GM12874 (cell line): ENCODE measurements at regions not wholly inside any gene's neighbourhood (a gene's known extent, or its start where the extent isn't known, plus 50 kb on each side); places are given as distances from the start of the nearest gene placed in this dataset.

ENCODE experiments used
- TF ChIP-seq, protein P1 (sequence below): IDR thresholded peaks from 2 replicates; pipeline ENCODE4 v1.5.1; 2011; ENCODE audit warnings: low read depth, mild to moderate bottlenecking, control low read depth, low read length, moderate library complexity; ENCODE audit not compliant: insufficient read depth

DNA sequence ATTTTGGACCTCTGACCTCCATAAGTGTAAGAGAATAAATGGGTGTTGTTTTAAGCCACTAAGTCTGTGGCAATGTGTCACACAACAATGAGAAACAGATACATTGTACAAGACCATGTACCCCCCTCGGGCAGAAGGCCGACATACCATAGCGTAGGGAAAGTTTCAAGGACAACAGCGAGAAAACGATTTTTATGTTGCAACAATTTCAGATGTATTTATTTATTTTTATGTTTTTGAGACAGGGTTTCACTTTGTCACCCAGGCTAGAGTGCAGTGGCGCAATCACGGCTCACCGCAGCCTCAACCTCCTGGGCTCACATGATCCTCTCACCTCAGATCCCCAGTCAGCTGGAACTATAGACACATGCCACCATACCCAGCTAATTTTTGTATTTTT, 136.4 kb upstream of the NCOR2 start:
- TF ChIP-seq, protein P1, sequence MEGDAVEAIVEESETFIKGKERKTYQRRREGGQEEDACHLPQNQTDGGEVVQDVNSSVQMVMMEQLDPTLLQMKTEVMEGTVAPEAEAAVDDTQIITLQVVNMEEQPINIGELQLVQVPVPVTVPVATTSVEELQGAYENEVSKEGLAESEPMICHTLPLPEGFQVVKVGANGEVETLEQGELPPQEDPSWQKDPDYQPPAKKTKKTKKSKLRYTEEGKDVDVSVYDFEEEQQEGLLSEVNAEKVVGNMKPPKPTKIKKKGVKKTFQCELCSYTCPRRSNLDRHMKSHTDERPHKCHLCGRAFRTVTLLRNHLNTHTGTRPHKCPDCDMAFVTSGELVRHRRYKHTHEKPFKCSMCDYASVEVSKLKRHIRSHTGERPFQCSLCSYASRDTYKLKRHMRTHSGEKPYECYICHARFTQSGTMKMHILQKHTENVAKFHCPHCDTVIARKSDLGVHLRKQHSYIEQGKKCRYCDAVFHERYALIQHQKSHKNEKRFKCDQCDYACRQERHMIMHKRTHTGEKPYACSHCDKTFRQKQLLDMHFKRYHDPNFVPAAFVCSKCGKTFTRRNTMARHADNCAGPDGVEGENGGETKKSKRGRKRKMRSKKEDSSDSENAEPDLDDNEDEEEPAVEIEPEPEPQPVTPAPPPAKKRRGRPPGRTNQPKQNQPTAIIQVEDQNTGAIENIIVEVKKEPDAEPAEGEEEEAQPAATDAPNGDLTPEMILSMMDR, result no peak

DNA sequence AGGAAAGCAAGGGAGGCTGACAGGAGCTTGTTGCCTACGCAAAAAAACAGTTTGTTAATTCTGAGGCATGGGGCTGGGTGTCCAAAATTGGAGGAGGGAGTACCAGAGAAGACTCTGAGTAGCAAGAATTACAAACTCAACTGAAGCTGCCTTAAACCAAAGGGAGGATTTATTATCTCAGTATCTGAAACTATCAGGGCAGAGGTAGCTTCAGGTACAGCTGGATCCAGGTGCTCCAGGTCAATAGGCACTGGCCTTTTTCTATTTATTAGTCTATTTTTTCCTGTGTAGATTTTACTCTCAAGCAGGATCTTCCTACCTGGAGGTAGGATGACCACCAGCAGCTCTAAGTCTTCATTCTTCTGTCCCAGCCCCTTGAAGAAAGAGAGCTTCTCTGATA, 135.3 kb upstream of the NCOR2 start:
- TF ChIP-seq, protein P1, result no peak

DNA sequence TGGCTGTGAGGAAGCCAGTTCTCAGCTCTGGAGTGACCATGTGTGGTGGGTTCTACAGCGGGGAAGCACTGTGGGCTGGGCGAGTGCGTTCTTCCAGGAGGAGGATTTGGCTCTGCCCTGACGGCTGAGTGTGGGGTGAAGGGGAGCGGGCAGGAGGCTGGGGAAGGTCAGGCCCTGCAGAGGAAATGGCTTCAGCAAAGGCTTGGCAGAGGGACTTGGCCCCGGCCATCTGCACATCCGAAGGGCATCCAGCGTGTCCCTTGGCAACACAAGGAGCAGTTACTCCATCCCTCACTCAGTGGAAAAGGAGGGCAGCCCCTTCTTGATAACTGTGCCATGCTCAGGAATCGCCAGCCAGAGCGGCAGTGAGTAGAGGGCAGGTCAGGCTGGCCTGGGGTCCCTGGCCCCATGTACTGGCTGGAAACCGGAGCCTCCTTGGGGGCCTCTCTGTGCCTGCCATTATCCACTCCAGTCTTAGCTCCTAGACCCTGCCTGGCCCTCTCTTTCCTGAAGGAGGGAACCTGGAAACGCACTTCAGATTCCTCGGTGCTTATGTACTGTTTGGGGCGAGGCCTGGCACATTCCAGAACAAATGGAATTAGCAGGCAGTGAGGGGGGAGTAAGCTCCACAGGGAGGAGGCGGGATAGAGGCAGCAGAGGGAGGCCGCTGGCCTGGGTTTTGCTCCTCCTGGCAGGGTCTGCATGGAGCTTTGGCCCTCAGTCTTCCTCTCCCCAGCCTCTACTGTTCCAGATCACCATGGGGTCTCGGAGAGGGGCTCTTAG, 133.6 kb upstream of the NCOR2 start:
- TF ChIP-seq, protein P1, result no peak

- TF ChIP-seq, protein P1, result no peak
Observed at GRCh38 chr12:124699909-124700308, 132.5 kb upstream of the NCOR2 start.

DNA sequence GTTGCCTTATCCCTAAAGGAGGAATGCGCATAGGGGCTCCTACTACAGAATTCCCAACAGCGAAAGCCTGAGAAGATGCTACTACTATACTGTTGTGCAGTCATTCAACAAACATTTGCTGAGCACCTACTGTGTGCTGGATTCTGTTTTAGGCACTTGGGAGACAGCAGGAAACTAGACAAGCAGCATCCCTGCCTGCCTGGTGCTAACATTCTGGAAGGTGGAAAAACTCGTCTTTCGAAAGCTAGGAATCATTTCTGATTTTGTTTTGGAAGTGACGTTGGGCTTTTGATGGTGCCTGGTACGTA, 131.5 kb upstream of the NCOR2 start:
- TF ChIP-seq, protein P1, result no peak

DNA sequence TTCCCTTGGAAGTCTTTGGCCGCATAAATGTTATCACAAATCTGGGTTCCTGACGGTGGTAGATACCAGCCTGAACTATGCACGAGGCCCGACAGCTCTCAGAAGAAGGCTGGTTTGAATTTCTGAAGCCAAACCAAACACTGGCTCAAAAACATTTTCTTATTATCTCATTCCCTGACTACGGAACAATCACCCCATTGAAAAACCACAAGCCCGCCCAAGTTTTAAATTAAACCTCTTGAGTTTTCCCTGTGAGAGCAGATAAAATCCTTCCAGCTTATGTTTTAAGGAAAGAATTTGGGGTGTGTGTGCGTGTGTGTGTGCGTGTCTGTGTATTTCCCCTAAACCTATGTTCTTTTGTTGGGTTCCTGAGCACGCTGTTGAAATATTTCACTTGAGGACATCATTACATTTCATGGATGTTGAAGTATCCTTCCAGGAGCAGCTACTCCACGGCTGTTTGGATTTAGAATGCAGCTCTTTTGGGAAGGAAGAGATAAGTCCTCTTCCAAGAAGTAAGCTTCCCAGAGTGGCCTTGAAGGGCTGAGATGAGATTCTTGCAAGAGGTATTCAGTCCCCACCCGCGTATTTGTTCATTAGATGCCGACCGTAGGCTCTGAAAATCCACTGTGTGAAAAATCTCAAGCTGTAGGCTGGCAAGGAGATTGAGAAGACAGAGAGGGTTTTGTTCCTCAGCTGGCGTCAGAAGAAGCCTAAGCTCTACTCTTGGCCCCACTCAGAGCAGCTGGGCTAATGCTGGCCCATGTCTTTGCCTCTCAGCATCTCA, 131.0 kb upstream of the NCOR2 start:
- TF ChIP-seq, protein P1, result no peak

GRCh38 chr12:124696693-124697476, 129.5 kb upstream of the NCOR2 start:
- TF ChIP-seq, protein P1, result no peak
